Endothelial cell of umbilical vein (primary cell): ENCODE measurements at regions not wholly inside any gene's neighbourhood (a gene's known extent, or its start where the extent isn't known, plus 50 kb on each side); places are given as distances from the start of the nearest gene placed in this dataset.

Source experiments
- BruUV-seq: library from RNA; stranded (reverse); fragments of 400-500 nt; replicated peaks from 2 replicates; lab custom pipeline; 2021; lab: Mats Ljungman, UMichigan
- CTCF ChIA-PET: fragments of 300-600, 350-600 bp; sonication (Branson Sonifier 250); formaldehyde crosslinking; loops from one replicate; lab custom pipeline; 2021; ENCODE audit warnings: antibody characterized with exemption, inconsistent platforms; lab: Charles Lee
- POLR2A ChIA-PET: fragments of 300-600, 350-600 bp; sonication (Branson Sonifier 250); formaldehyde crosslinking; loops from one replicate; lab custom pipeline; 2021; ENCODE audit warnings: antibody characterized with exemption, inconsistent platforms; lab: Charles Lee
- DNase-seq: peaks from one replicate; pipeline ENCODE4 v3.0.0-alpha.2; 2011; ENCODE audit warnings: low read depth, low spot score
- FAIRE-seq: peaks from 2 replicates; lab custom pipeline; 2011; peaks lifted over from hg19 to GRCh38; lab: Jason Lieb, UNC
- H2AFZ ChIP-seq: 2 replicates; pipeline ENCODE4 v1.6.0; 2012; ENCODE audit warnings: low read depth, low read length, control low read depth, inconsistent platforms
- H3K27ac ChIP-seq: 2 replicates; pipeline ENCODE4 v1.5.1; 2011; ENCODE audit warnings: low read depth, mild to moderate bottlenecking, control low read depth, low read length, moderate library complexity; ENCODE audit not compliant: insufficient read depth
- H3K27me3 ChIP-seq, 2 experiments: 2 replicates each; pipeline versions ENCODE4 v1.6.0 to v1.6.1; 2011; ENCODE audit warnings: low read length in 2 of 2, mixed read lengths in 1 of 2; ENCODE audit not compliant: control insufficient read depth in 2 of 2, insufficient read depth in 2 of 2
- H3K36me3 ChIP-seq, 2 experiments: 2 replicates in 1 of 2; 3 replicates in 1 of 2; pipeline ENCODE4 v1.5.1; 2011; ENCODE audit warnings: low read length in 2 of 2, mild to moderate bottlenecking in 1 of 2, moderate library complexity in 1 of 2; ENCODE audit not compliant: control insufficient read depth in 2 of 2, insufficient read depth in 2 of 2; ENCODE audit errors: extremely low read depth in 1 of 2
- H3K4me1 ChIP-seq: 3 replicates; pipeline ENCODE4 v1.5.1; 2011; ENCODE audit warnings: mild to moderate bottlenecking, low read length; ENCODE audit not compliant: control insufficient read depth, insufficient read depth; ENCODE audit errors: extremely low read depth
- H3K4me2 ChIP-seq: 2 replicates; pipeline ENCODE4 v1.6.1; 2011; ENCODE audit warnings: low read length, control low read depth, mixed read lengths; ENCODE audit not compliant: insufficient read depth
- H3K4me3 ChIP-seq, 3 experiments: fragments of 200-600 bp in 1 of 3; sonication (generic), shearing (Covaris generic) in 1 of 3; replicated peaks in 1 of 3; 2 replicates each; pipeline ENCODE4 v1.5.1; 2011 to 2016; ENCODE audit warnings: control low read depth in 3 of 3, low read length in 3 of 3, mild to moderate bottlenecking in 2 of 3, inconsistent platforms in 1 of 3, low read depth in 1 of 3, moderate library complexity in 1 of 3; ENCODE audit not compliant: insufficient read depth in 1 of 3
- H3K79me2 ChIP-seq: 2 replicates; pipeline ENCODE4 v1.6.0; 2012; ENCODE audit warnings: low read length, inconsistent platforms; ENCODE audit not compliant: control insufficient read depth, insufficient read depth
- H3K9ac ChIP-seq: replicated peaks from 2 replicates; pipeline ENCODE3; 2011; ENCODE audit warnings: low read length, control low read depth; ENCODE audit not compliant: insufficient read depth; ENCODE audit errors: extremely low read depth
- H3K9me1 ChIP-seq: replicated peaks from 3 replicates; pipeline ENCODE4 v1.6.0; 2011; ENCODE audit warnings: mild to moderate bottlenecking, low read length; ENCODE audit not compliant: control insufficient read depth, insufficient read depth; ENCODE audit errors: extremely low read depth
- H3K9me3 ChIP-seq: replicated peaks from 2 replicates; pipeline ENCODE4 v1.5.1; 2012; ENCODE audit warnings: low read length, inconsistent platforms; ENCODE audit not compliant: control insufficient read depth, insufficient read depth
- H4K20me1 ChIP-seq: replicated peaks from 2 replicates; pipeline ENCODE3; 2011; ENCODE audit warnings: mild to moderate bottlenecking, low read length; ENCODE audit not compliant: control insufficient read depth, insufficient read depth; ENCODE audit errors: extremely low read depth
- CTCF ChIP-seq, 2 donors: IDR thresholded peaks; 1 replicate in 1 of 2; 2 replicates in 1 of 2; pipeline ENCODE4 v1.5.1; 2011; ENCODE audit warnings: low read length in 2 of 2, mild to moderate bottlenecking in 2 of 2, moderate library complexity in 2 of 2, control low read depth in 1 of 2, inconsistent platforms in 1 of 2, low read depth in 1 of 2; ENCODE audit not compliant: insufficient read depth in 1 of 2; ENCODE audit errors: extremely low read depth in 1 of 2
- EZH2 ChIP-seq: IDR thresholded peaks from 2 replicates; pipeline ENCODE4 v1.6.1; 2012; ENCODE audit warnings: borderline replicate concordance, low read depth, mild to moderate bottlenecking, moderate library complexity, low read length, inconsistent platforms; ENCODE audit not compliant: severe bottlenecking
- FOS ChIP-seq: IDR thresholded peaks from 2 replicates; pipeline ENCODE4 v1.6.1; 2011; ENCODE audit warnings: mild to moderate bottlenecking, low read length, moderate library complexity, borderline replicate concordance; ENCODE audit not compliant: insufficient read depth
- GATA2 ChIP-seq: IDR thresholded peaks from 2 replicates; pipeline ENCODE4 v1.7.0; 2011; ENCODE audit warnings: low read depth, mild to moderate bottlenecking, moderate library complexity, mixed read lengths, low read length; ENCODE audit not compliant: insufficient read length, insufficient read depth
- JUN ChIP-seq: IDR thresholded peaks from 2 replicates; pipeline ENCODE4 v1.6.1; 2011; ENCODE audit warnings: borderline replicate concordance, low read depth; ENCODE audit not compliant: insufficient read length, insufficient read depth
- MYC ChIP-seq: IDR thresholded peaks from one replicate; pipeline ENCODE4 v1.6.1; 2011; ENCODE audit warnings: mild to moderate bottlenecking, low read depth, low read length
- POLR2A ChIP-seq: IDR thresholded peaks from 2 replicates; pipeline ENCODE4 v1.6.1; 2012; ENCODE audit warnings: low read depth, mild to moderate bottlenecking, control low read depth, low read length
- POLR2AphosphoS5 ChIP-seq: IDR thresholded peaks from 2 replicates; pipeline ENCODE4 v1.6.1; 2012; ENCODE audit warnings: low read depth, mild to moderate bottlenecking, control low read depth, low read length, moderate library complexity; ENCODE audit not compliant: insufficient read depth
- dilution Hi-C: fragments of 300-500 bp; cut with MboI; formaldehyde crosslinking; loops from one replicate; pipeline ENCODE4 v1.15.0; 2019; ENCODE audit warnings: low sequenced_read_pairs; ENCODE audit not compliant: extremely low pct_ligation_motif_present
- intact Hi-C: fragments of 100-400 bp; cut with micrococcal nuclease; formaldehyde crosslinking; loops from one replicate; pipeline ENCODE4 v1.10.0; 2022
- TF ChIP-seq, protein P1 (sequence below): IDR thresholded peaks from 2 replicates; pipeline ENCODE4 v1.6.1; 2011; ENCODE audit not compliant: insufficient read depth, insufficient read length

- CTCF ChIA-PET = no interaction called here
- TF ChIP-seq POLR2A (no peak), MYC (no peak), EZH2 (no peak), CTCF (IDR thresholded peaks at IDR 0.05; ENCODE audit: extremely low read depth in 1 of 2, insufficient read depth in 1 of 2, low read depth in 1 of 2, low read length in 2 of 2) (no peak)
- Histone ChIP-seq H2AFZ (no peak overlapping the region), H3K27ac (no peak overlapping the region), H4K20me1 (no peaks in the 10 kb centered on the region), H3K9ac (no peak overlapping the region), H3K4me2 (no peak overlapping the region), H3K27me3 (no peaks in the 10 kb centered on the region), H3K9me1 (no peaks in the 10 kb centered on the region), H3K9me3 (peaks cover 2% of the 10 kb centered on the region), H3K4me1 (no peaks in the 10 kb centered on the region), H3K4me3 (no peak overlapping the region), H3K79me2 (no peaks in the 10 kb centered on the region), H3K36me3 (no peaks in the 10 kb centered on the region)
- DNase-seq = no peak
- dilution Hi-C loops = no loop called here
- BruUV-seq = no TSS peak
- intact Hi-C loops = no loop called here
- POLR2A ChIA-PET = no interaction called here
- no peak for FAIRE-seq
Measured at GRCh38 chr18:30186245-30186644, 856.3 kb downstream of the DSC3 start.

DNA sequence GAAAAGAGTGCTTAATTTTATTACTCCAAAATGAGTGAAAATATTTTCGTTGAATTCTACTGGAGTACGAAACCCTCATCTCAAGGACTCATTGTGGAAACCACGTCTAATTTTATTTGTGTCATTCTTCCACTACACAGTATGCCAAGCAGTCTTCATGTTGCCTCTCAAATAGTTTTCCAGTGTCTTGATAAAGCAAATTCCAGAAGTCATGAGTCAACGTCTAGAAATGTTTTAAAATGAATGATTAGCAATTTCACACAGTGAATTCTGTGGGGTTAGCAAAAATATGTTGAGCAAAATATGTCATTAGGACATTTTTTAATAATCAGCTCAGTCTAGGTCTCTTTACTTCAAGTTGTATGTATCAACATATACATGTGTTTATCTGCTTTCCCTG lies 865.5 kb downstream of the DSC3 start:
- no peaks in the 10 kb centered on the region for H3K9me3 ChIP-seq
- DNase-seq = no peak
- no peak for FAIRE-seq
- no peaks in the 10 kb centered on the region for H4K20me1 ChIP-seq
- POLR2A ChIA-PET = no interaction called here
- no peaks in the 10 kb centered on the region for H3K4me1 ChIP-seq
- H2AFZ ChIP-seq = no peak overlapping the region
- H3K4me2 ChIP-seq = no peak overlapping the region
- H3K9ac ChIP-seq = no peak overlapping the region
- CTCF ChIA-PET = no interaction called here
- no peaks in the 10 kb centered on the region for H3K79me2 ChIP-seq
- H3K27ac ChIP-seq = no peak overlapping the region
- no peaks in the 10 kb centered on the region for H3K27me3 ChIP-seq
- H3K9me1 ChIP-seq = no peaks in the 10 kb centered on the region
- no TSS peak for BruUV-seq
- H3K4me3 ChIP-seq = no peak overlapping the region
- H3K36me3 ChIP-seq = no peaks in the 10 kb centered on the region
- intact Hi-C loops = no loop called here
- TF ChIP-seq GATA2 (no peak), POLR2A (no peak), EZH2 (no peak), FOS (no peak), POLR2AphosphoS5 (no peak), JUN (no peak), CTCF (IDR thresholded peaks at IDR 0.05; ENCODE audit: extremely low read depth in 1 of 2, insufficient read depth in 1 of 2, low read depth in 1 of 2, low read length in 2 of 2) (no peak), MYC (no peak)
- TF ChIP-seq, protein P1, sequence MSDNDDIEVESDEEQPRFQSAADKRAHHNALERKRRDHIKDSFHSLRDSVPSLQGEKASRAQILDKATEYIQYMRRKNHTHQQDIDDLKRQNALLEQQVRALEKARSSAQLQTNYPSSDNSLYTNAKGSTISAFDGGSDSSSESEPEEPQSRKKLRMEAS = no peak
- dilution Hi-C loops = no loop called here
